ENCODE measurements at regions not wholly inside any gene's neighbourhood (a gene's known extent, or its start where the extent isn't known, plus 50 kb on each side); places are given as distances from the start of the nearest gene placed in this dataset.

DNA sequence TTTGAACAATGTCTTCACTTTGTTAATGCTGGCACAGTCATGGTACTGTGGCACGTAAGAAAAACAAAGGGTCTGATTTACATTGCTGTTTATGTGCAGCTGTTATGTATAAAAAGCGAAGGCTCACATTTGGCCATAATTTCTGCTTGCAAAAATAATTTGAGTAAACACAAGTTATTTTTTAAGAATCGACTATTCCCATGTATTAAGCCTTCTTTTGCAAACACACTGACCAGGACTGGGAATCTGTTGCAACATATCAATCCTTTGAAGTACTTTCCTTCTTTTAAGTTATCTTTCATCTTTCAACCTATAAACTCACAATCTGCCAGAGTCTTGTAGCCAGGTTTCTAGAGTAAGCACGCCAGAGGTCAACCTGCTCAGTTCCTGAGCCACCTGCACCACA lies 145.4 kb upstream of the BMP4 start:
- DNase-seq (ENCODE audit: low read depth, low spot score) = no peak
- TF ChIP-seq POLR2AphosphoS5 (IDR thresholded peaks at IDR 0.05; ENCODE audit: borderline replicate concordance, low read depth, low read length) (no peak), FOXP2 (optimal IDR thresholded peaks at IDR 0.05; ENCODE audit: control extremely low read depth, extremely low read length, insufficient read depth) (no peak), EZH2 (IDR thresholded peaks at IDR 0.05) (no peak)

DNA sequence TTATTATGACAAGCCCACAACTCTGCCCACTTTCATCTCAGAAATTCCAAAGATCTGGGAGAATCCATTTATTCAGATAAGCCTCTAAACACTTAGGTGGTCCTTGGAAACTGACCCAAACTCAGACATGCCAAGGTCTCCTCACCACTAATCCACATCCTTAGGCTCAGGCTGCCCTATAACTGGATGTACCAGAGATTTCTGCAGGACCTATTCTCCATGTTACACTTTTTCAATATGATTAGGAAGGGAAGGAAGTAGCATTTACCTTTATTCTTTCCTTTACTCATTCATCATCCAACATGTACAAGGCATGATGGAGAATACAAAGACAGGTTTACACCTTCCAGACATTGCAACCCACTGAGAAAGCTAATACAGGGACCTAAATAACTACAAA lies 145.9 kb upstream of the BMP4 start:
- TF ChIP-seq POLR2AphosphoS5 (IDR thresholded peaks at IDR 0.05; ENCODE audit: borderline replicate concordance, low read depth, low read length) = no peak
- TF ChIP-seq FOXP2 (optimal IDR thresholded peaks at IDR 0.05; ENCODE audit: control extremely low read depth, extremely low read length, insufficient read depth) = no peak
- TF ChIP-seq EZH2 (IDR thresholded peaks at IDR 0.05) = no peak
- DNase-seq (ENCODE audit: low read depth, low spot score) = no peak
- Histone ChIP-seq H3K9me3 (ENCODE audit: low read depth, low read length) (no peaks in the 10 kb centered on the region), H3K9ac (ENCODE audit: insufficient read length) (no peak overlapping the region), H3K4me3 (no peak overlapping the region), H3K36me3 (ENCODE audit: insufficient read depth, low read length) (no peaks in the 10 kb centered on the region), H3K27ac (no peak overlapping the region)

More for the DNA sequence above, 145.4 kb upstream of the BMP4 start:
- Histone ChIP-seq H3K4me3 (no peak overlapping the region), H3K9me3 (ENCODE audit: low read depth, low read length) (no peaks in the 10 kb centered on the region), H3K27ac (no peak overlapping the region), H3K9ac (ENCODE audit: insufficient read length) (no peak overlapping the region), H3K36me3 (ENCODE audit: insufficient read depth, low read length) (no peaks in the 10 kb centered on the region)

DNA sequence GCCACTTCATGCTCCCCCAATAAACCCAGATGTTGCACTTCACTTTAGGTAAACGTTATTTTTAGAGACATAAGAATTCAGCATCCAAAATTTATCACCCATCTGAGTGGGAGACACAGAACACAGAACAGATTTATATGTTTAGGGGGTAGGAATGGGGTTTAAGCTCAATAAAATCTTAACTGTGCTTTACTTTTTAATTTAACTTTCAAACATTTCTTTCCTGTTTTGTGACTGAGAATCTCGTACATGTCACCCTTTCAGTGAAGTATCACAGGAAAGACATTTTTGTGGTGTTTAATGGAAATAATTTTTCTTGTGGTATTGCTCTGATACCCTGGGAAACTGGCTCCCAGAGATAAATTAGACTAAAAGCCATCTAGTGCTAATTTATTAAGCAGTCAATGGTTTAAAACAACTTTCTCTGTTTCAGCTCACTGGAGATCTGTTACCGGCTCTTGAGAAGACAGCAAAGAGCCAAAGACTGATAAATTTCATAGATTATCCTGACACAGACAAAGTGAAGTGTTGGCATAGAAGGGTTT lies 148.0 kb upstream of the BMP4 start:
- TF ChIP-seq EZH2 (IDR thresholded peaks at IDR 0.05) (no peak), POLR2AphosphoS5 (IDR thresholded peaks at IDR 0.05; ENCODE audit: borderline replicate concordance, low read depth, low read length) (no peak), FOXP2 (optimal IDR thresholded peaks at IDR 0.05; ENCODE audit: control extremely low read depth, extremely low read length, insufficient read depth) (no peak)
- Histone ChIP-seq H3K9me3 (ENCODE audit: low read depth, low read length) (no peaks in the 10 kb centered on the region), H3K4me3 (no peak overlapping the region), H3K36me3 (ENCODE audit: insufficient read depth, low read length) (no peaks in the 10 kb centered on the region), H3K9ac (ENCODE audit: insufficient read length) (no peak overlapping the region), H3K27ac (no peak overlapping the region)
- no peak for DNase-seq (ENCODE audit: low read depth, low spot score)

GRCh38 chr14:54105406-54105805 lies 148.8 kb upstream of the BMP4 start:
- no peak for TF ChIP-seq EZH2 (IDR thresholded peaks at IDR 0.05)
- TF ChIP-seq FOXP2 (optimal IDR thresholded peaks at IDR 0.05; ENCODE audit: control extremely low read depth, extremely low read length, insufficient read depth) = no peak
- no peak for TF ChIP-seq POLR2AphosphoS5 (IDR thresholded peaks at IDR 0.05; ENCODE audit: borderline replicate concordance, low read depth, low read length)
- no peak overlapping the region for H3K4me3 ChIP-seq
- H3K27ac ChIP-seq = no peak overlapping the region
- no peaks in the 10 kb centered on the region for H3K36me3 ChIP-seq (ENCODE audit: insufficient read depth, low read length)
- DNase-seq (ENCODE audit: low read depth, low spot score) = no peak
- H3K9me3 ChIP-seq (ENCODE audit: low read depth, low read length) = no peaks in the 10 kb centered on the region
- H3K9ac ChIP-seq (ENCODE audit: insufficient read length) = no peak overlapping the region

DNA sequence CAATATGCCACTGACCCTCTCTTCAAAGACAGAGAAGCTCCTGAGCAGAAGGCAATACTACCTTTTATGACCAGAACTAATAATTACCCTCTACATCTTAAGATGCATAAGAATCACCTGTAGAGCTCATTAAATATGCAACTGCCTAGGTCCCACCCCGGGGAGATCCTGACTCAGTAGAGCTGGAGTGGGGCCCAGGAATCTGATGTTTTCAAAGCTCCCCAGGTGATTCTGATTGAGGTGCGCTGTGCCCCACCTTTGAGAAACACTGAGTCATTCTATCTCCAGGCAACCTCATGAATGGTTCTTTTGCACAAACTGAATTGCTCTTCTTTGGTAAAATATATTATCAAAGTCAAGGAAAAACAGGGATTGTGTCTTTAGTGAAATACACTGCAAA lies 149.3 kb upstream of the BMP4 start:
- H3K9me3 ChIP-seq (ENCODE audit: low read depth, low read length) = no peaks in the 10 kb centered on the region
- no peaks in the 10 kb centered on the region for H3K36me3 ChIP-seq (ENCODE audit: insufficient read depth, low read length)
- TF ChIP-seq FOXP2 (optimal IDR thresholded peaks at IDR 0.05; ENCODE audit: control extremely low read depth, extremely low read length, insufficient read depth) (no peak), POLR2AphosphoS5 (IDR thresholded peaks at IDR 0.05; ENCODE audit: borderline replicate concordance, low read depth, low read length) (no peak), EZH2 (IDR thresholded peaks at IDR 0.05) (no peak)
- DNase-seq (ENCODE audit: low read depth, low spot score) = no peak
- H3K4me3 ChIP-seq = no peak overlapping the region
- no peak overlapping the region for H3K27ac ChIP-seq
- no peak overlapping the region for H3K9ac ChIP-seq (ENCODE audit: insufficient read length)

DNA sequence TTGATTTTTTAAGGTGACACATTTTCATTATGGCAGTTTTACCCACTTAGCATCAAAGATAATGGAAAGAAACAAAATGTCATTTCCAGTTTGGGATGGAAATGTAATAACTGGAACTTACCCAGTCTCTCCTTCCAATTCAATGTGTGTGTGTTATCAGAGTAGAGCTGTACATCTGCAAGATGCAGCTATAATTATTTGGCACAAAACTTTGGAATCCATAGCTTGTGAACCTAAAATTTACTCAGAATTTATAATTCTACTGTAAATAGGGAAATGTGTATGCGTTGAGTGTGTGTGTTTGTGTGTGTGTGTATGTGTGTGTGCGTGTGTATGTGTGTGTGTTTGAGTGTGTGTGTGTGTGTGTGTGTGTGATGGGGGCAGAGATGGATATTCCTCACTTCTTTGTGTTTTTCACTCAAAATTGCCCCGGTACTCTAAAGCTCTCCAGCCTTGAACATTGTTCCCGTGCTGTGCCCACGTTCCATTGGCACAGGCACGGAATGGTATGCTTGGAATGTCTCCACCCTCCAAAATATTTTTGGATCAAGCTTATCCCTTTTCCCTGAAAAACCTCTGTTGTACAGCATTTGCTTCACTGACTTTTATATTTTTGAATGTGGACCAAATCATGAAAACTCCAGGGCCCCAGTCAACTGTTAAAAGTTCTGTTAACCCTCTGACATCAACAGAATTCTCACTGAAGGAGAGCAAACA lies 150.2 kb upstream of the BMP4 start:
- H3K27ac ChIP-seq = no peak overlapping the region
- no peak for DNase-seq (ENCODE audit: low read depth, low spot score)
- H3K4me3 ChIP-seq = no peak overlapping the region

DNA sequence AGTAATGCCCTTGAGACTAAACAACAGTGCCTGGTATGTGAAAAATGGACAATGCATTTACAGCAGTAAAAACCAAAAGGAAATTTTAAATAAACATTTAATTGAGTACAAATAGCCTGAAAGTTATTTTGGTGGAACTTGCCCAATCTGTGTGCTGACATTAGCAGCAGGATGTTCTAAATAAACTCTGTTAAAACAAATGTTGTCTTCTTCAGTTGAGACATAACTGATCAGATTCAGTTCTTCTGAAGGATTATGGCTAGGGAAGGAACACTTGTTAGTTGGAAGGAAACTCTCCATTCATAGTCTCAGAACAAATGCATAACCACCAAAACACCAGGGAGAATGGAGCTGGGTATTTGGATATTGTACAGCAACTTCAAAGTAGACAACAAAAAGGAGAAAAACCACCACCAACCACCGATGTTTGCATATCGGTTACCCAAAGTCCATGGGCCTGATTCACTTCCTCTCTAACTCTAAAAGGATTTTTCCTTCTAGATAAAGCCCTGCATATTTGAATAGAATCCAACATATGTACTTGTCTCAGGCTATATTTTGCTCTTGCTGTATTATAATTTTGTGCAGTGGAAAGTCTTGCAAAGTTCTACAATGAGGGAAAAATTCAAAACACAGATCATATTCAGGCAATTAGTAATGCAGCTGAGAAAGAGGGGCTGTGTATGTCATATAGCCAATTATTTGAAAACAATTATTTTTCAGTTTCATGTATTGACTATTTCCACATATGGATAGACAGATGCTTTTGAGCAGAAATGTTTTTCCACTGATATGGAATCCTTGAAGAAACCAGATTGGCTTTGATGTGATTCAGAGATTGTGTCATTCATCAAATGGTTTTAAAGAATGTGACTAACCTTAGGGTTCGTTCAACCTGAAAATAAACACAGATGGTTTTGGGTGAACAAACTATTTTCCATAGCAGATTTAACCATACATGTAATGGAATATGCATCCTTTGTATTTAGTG lies 152.2 kb upstream of the BMP4 start:
- no peak for TF ChIP-seq FOXP2 (optimal IDR thresholded peaks at IDR 0.05; ENCODE audit: control extremely low read depth, extremely low read length, insufficient read depth)

More for the DNA sequence above, 150.2 kb upstream of the BMP4 start:
- no peaks in the 10 kb centered on the region for H3K9me3 ChIP-seq (ENCODE audit: low read depth, low read length)
- H3K9ac ChIP-seq (ENCODE audit: insufficient read length) = no peak overlapping the region
- TF ChIP-seq EZH2 (IDR thresholded peaks at IDR 0.05) = no peak
- TF ChIP-seq FOXP2 (optimal IDR thresholded peaks at IDR 0.05; ENCODE audit: control extremely low read depth, extremely low read length, insufficient read depth) = no peak
- no peak for TF ChIP-seq POLR2AphosphoS5 (IDR thresholded peaks at IDR 0.05; ENCODE audit: borderline replicate concordance, low read depth, low read length)
- no peaks in the 10 kb centered on the region for H3K36me3 ChIP-seq (ENCODE audit: insufficient read depth, low read length)

DNA sequence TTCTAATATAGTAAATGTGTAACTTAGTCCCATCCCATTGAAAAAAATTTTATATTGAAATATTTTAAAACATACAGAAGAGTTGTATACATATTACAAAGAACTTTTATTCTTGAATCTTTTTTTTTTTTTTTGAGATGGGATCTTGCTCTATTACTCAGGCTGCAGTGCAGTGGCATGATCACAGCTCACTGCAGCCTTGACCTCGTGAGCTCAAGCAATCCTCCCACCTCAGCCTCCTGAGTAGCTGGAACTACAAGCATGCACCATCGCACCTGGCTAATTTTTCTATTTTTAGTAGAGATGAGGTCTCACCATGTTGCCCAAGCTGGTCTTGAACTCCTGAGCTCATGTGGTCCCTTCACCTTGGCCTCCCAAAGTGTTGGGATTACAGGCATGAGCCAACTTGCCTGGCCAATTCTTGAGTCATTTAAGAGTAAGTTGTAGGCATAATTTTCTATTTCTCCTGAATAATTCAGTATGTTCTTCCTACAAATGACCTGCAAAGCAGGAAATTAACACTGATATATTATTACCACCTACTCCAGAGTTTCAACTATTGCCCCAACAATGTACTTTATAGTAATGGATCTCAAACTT lies 153.0 kb upstream of the BMP4 start:
- no peak overlapping the region for H3K27ac ChIP-seq
- DNase-seq (ENCODE audit: low read depth, low spot score) = no peak
- TF ChIP-seq FOXP2 (optimal IDR thresholded peaks at IDR 0.05; ENCODE audit: control extremely low read depth, extremely low read length, insufficient read depth) (no peak), POLR2AphosphoS5 (IDR thresholded peaks at IDR 0.05; ENCODE audit: borderline replicate concordance, low read depth, low read length) (no peak), EZH2 (IDR thresholded peaks at IDR 0.05) (no peak)
- H3K9me3 ChIP-seq (ENCODE audit: low read depth, low read length) = no peaks in the 10 kb centered on the region
- no peaks in the 10 kb centered on the region for H3K36me3 ChIP-seq (ENCODE audit: insufficient read depth, low read length)
- H3K9ac ChIP-seq (ENCODE audit: insufficient read length) = no peak overlapping the region
- no peak overlapping the region for H3K4me3 ChIP-seq

More for the DNA sequence above, 152.2 kb upstream of the BMP4 start:
- H3K27ac ChIP-seq = no peak overlapping the region
- H3K9me3 ChIP-seq (ENCODE audit: low read depth, low read length) = no peaks in the 10 kb centered on the region
- H3K4me3 ChIP-seq = no peak overlapping the region
- no peak overlapping the region for H3K9ac ChIP-seq (ENCODE audit: insufficient read length)
- DNase-seq (ENCODE audit: low read depth, low spot score) = no peak
- H3K36me3 ChIP-seq (ENCODE audit: insufficient read depth, low read length) = no peaks in the 10 kb centered on the region
